SH-SY5Y (cell line): ENCODE measurements at regions not wholly inside any gene's neighbourhood (a gene's known extent, or its start where the extent isn't known, plus 50 kb on each side); places are given as distances from the start of the nearest gene placed in this dataset.

Experiments
- GATA2 ChIP-seq: IDR thresholded peaks from 2 replicates; pipeline ENCODE4 v1.6.1; 2011; ENCODE audit warnings: mild to moderate bottlenecking, low read depth, low read length
- GATA3 ChIP-seq: IDR thresholded peaks from 2 replicates; pipeline ENCODE4 v1.6.1; 2011; ENCODE audit warnings: low read depth, mild to moderate bottlenecking, low read length, moderate library complexity

DNA sequence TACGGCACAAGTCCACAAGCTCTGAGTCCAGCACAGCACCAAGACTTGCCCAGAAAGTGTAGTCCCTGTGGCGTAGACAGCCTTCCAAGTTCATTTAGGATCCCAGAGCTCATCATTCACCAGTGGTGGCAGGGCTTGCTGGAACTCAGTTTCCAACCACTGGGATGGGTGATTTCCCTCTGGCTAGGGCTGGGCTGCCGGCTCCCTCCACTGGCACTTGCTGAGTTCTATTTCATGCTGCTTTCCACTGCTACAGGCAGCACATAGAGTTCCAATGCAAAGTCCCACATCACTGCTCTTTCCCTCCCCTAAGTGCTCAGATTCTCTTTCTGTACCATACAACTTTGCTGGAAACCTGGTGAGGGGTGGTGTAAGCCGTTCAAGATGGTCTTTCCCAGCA, 510.3 kb upstream of the TMPRSS15 start:
- TF ChIP-seq GATA2 (no peak), GATA3 (no peak)
